GM12891 (cell line): ENCODE measurements at regions not wholly inside any gene's neighbourhood (a gene's known extent, or its start where the extent isn't known, plus 50 kb on each side); places are given as distances from the start of the nearest gene placed in this dataset.

Experiments used
- PAX5 ChIP-seq: IDR thresholded peaks from 2 replicates; pipeline ENCODE4 v1.6.1; 2011; ENCODE audit warnings: low read length, moderate library complexity, mild to moderate bottlenecking; ENCODE audit not compliant: insufficient read depth, severe bottlenecking
- POLR2A ChIP-seq: IDR thresholded peaks from 2 replicates; pipeline ENCODE4 v1.6.1; 2011; ENCODE audit warnings: low read depth, low read length, control low read depth
- POLR2AphosphoS5 ChIP-seq: IDR thresholded peaks from 2 replicates; pipeline ENCODE4 v1.6.1; 2011; ENCODE audit warnings: low read depth, low read length, control low read depth

DNA sequence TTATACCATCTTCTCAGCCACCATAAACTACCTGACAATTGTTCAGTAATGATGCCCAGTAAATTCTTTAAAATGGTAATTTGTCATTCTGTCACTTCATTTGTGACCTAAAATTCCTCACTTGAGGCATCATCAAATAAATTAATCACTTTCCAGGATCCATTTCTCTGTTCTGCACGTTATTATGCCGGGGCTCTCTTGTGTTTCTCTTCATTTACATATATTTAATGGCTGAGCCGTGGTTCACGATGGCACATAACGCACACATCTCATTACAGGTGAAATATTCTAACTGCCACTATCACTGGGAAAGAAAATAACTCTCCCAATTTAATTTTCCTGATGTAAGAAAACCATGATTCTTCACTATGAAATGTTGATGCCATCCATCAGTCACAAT, 529.6 kb downstream of the NR4A2 start:
- TF ChIP-seq POLR2A (no peak), POLR2AphosphoS5 (no peak), PAX5 (no peak)
